ENCODE measurements at regions not wholly inside any gene's neighbourhood (a gene's known extent, or its start where the extent isn't known, plus 50 kb on each side); places are given as distances from the start of the nearest gene placed in this dataset.
"Not testable (repeated sequence)": the region's sequence is repeated elsewhere in the genome, so short reads cannot be mapped to it uniquely, and the experiment has no call there.

GRCh38 chr4:49510238-49510637, 524.2 kb downstream of the CWH43 start:
- H3K4me3 ChIP-seq; H3K27me3 ChIP-seq; DNase-seq; H3K4me1 ChIP-seq; H3K36me3 ChIP-seq; H3K27ac ChIP-seq; intact Hi-C loops (cut with DNase I): not testable (repeated sequence)
- WGBS, 2 donors, result 78 to 82% methylated on average over 7 of the region's 7 CpGs
- H3K9me3 ChIP-seq, result peaks cover 0 to 44% (median 0%) of the 10 kb centered on the region in 3 donors

GRCh38 chr4:49511353-49511752, 525.3 kb downstream of the CWH43 start:
- H3K36me3 ChIP-seq; H3K27ac ChIP-seq; H3K4me3 ChIP-seq; intact Hi-C loops (cut with DNase I); H3K4me1 ChIP-seq; H3K27me3 ChIP-seq; DNase-seq: not testable (repeated sequence)
- H3K9me3 ChIP-seq, result peaks cover 0 to 47% (median 0%) of the 10 kb centered on the region in 3 donors
- TF ChIP-seq CTCF (IDR thresholded peaks at IDR 0.05), result peak in 1 of 6 experiments; percentile 3
- 62 to 69% methylated on average over 10 of the region's 10 CpGs for WGBS, 2 donors

GRCh38 chr4:49511881-49512491, 525.9 kb downstream of the CWH43 start:
- peaks cover 0 to 47% (median 0%) of the 10 kb centered on the region in 3 donors for H3K9me3 ChIP-seq
- H3K27me3 ChIP-seq; H3K4me1 ChIP-seq; DNase-seq; H3K4me3 ChIP-seq; intact Hi-C loops (cut with DNase I); H3K36me3 ChIP-seq; H3K27ac ChIP-seq: not testable (repeated sequence)
- 66 to 75% methylated on average over 13 of the region's 13 CpGs for WGBS, 2 donors

GRCh38 chr4:49512641-49513545, 526.8 kb downstream of the CWH43 start:
- DNase-seq; H3K4me3 ChIP-seq; intact Hi-C loops (cut with DNase I); H3K4me1 ChIP-seq; H3K27ac ChIP-seq; H3K36me3 ChIP-seq; H3K27me3 ChIP-seq: not testable (repeated sequence)
- 79% methylated on average over 32 of the region's 33 CpGs for WGBS, 2 donors
- peaks cover 0 to 47% (median 0%) of the 10 kb centered on the region in 3 donors for H3K9me3 ChIP-seq

GRCh38 chr4:49513546-49514115, 527.6 kb downstream of the CWH43 start:
- H3K27me3 ChIP-seq; H3K36me3 ChIP-seq; H3K4me3 ChIP-seq; H3K27ac ChIP-seq; DNase-seq; H3K4me1 ChIP-seq; intact Hi-C loops (cut with DNase I): not testable (repeated sequence)
- WGBS, 2 donors, result 59 to 67% methylated on average over 6 to 7 of the region's 11 CpGs
- H3K9me3 ChIP-seq, result peaks cover 0 to 47% (median 0%) of the 10 kb centered on the region in 3 donors

GRCh38 chr4:49514171-49514699, 528.2 kb downstream of the CWH43 start:
- peaks cover 0 to 50% (median 0%) of the 10 kb centered on the region in 3 donors for H3K9me3 ChIP-seq
- H3K4me3 ChIP-seq; H3K27ac ChIP-seq; intact Hi-C loops (cut with DNase I); H3K4me1 ChIP-seq; H3K36me3 ChIP-seq; DNase-seq; H3K27me3 ChIP-seq: not testable (repeated sequence)
- 58 to 72% methylated on average over 12 to 13 of the region's 18 CpGs for WGBS, 2 donors

GRCh38 chr4:49514841-49515240, 528.8 kb downstream of the CWH43 start:
- WGBS, 2 donors, result 61 to 70% methylated on average over 6 of the region's 6 CpGs
- H3K27me3 ChIP-seq; H3K4me3 ChIP-seq; DNase-seq; intact Hi-C loops (cut with DNase I); H3K36me3 ChIP-seq; H3K4me1 ChIP-seq; H3K27ac ChIP-seq: not testable (repeated sequence)
- H3K9me3 ChIP-seq, result peaks cover 0 to 55% (median 0%) of the 10 kb centered on the region in 3 donors

- H3K4me3 ChIP-seq; DNase-seq; intact Hi-C loops (cut with DNase I); H3K4me1 ChIP-seq; H3K27me3 ChIP-seq; H3K36me3 ChIP-seq; H3K27ac ChIP-seq: not testable (repeated sequence)
- 67 to 79% methylated on average over 10 of the region's 10 CpGs for WGBS, 2 donors
- H3K9me3 ChIP-seq, result peaks cover 0 to 55% (median 0%) of the 10 kb centered on the region in 3 donors
Observed at GRCh38 chr4:49515241-49515640, 529.2 kb downstream of the CWH43 start.

GRCh38 chr4:49516096-49516495, 530.0 kb downstream of the CWH43 start:
- intact Hi-C loops (cut with DNase I); H3K36me3 ChIP-seq; H3K27ac ChIP-seq; DNase-seq; H3K27me3 ChIP-seq; H3K4me1 ChIP-seq; H3K4me3 ChIP-seq: not testable (repeated sequence)
- H3K9me3 ChIP-seq, result peaks cover 0 to 52% (median 0%) of the 10 kb centered on the region in 3 donors
- WGBS, 2 donors, result 76 to 85% methylated on average over 15 of the region's 15 CpGs

Data from esophagus squamous epithelium (tissue), 5 donors.